SK-N-MC (cell line): ENCODE measurements at regions not wholly inside any gene's neighbourhood (a gene's known extent, or its start where the extent isn't known, plus 50 kb on each side); places are given as distances from the start of the nearest gene placed in this dataset.

ENCODE experiments used
- EZH2 ChIP-seq: fragments of 200-600 bp; sonication (generic); IDR thresholded peaks from one replicate; pipeline ENCODE4 v1.6.1; 2017; ENCODE audit warnings: antibody characterized with exemption
- FOXP2 ChIP-seq: optimal IDR thresholded peaks from 2 replicates; pipeline ENCODE3; 2011; ENCODE audit warnings: mild to moderate bottlenecking, moderate library complexity; ENCODE audit not compliant: insufficient read depth; ENCODE audit errors: extremely low read length, control extremely low read depth
- POLR2AphosphoS5 ChIP-seq: IDR thresholded peaks from 2 replicates; pipeline ENCODE4 v1.6.1; 2012; ENCODE audit warnings: mild to moderate bottlenecking, low read depth, low read length, borderline replicate concordance

GRCh38 chr3:164912916-164913315 lies 165.4 kb downstream of the SI start:
- no peak for TF ChIP-seq POLR2AphosphoS5
- no peak for TF ChIP-seq EZH2
- TF ChIP-seq FOXP2 = no peak
